NB4 (cell line): ENCODE measurements at regions not wholly inside any gene's neighbourhood (a gene's known extent, or its start where the extent isn't known, plus 50 kb on each side); places are given as distances from the start of the nearest gene placed in this dataset.

ENCODE experiments used
- CTCF ChIP-seq: IDR thresholded peaks from one replicate; pipeline ENCODE4 v1.5.1; 2012; ENCODE audit warnings: low read depth, low read length
- POLR2A ChIP-seq: IDR thresholded peaks from 2 replicates; pipeline ENCODE4 v1.6.1; 2011; ENCODE audit warnings: mild to moderate bottlenecking; ENCODE audit not compliant: insufficient read length; ENCODE audit errors: extremely low read depth

GRCh38 chr12:9347328-9348127 is 139.3 kb upstream of the PZP start:
- TF ChIP-seq CTCF (no peak), POLR2A (no peak)
